Islet of Langerhans (tissue), 1 donor: ENCODE measurements at regions not wholly inside any gene's neighbourhood (a gene's known extent, or its start where the extent isn't known, plus 50 kb on each side); places are given as distances from the start of the nearest gene placed in this dataset.

Experiments
- FAIRE-seq: peaks from one replicate; lab custom pipeline; 2011; peaks lifted over from hg19 to GRCh38; lab: Jason Lieb, UNC

DNA sequence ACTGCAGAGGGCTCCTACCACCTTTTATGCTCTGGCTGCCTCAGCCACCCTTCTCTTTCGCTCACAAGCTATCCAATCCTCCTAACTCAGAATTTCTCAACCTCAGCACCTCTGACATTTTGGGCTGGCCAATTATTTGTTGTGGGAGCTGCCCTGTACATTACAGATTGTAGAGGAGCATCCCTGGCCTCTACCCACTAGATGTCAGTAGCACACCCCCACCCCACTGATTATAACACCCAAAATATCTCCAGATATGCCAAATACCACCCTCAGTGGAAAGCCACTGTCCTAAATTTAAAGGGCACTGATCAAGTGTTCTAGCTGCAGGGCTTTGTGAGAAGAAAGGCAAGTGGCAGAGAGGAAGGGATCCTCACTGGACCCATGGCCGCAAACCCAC, 443.1 kb downstream of the SOX6 start:
- no peak for FAIRE-seq
